Keratinocyte (primary cell): ENCODE measurements at regions not wholly inside any gene's neighbourhood (a gene's known extent, or its start where the extent isn't known, plus 50 kb on each side); places are given as distances from the start of the nearest gene placed in this dataset.

Experiments used
- DNase-seq: peaks from one replicate; pipeline ENCODE4 v3.0.0-alpha.2; 2011; ENCODE audit warnings: low read depth, missing footprints, low spot score
- FAIRE-seq: peaks from 2 replicates; lab custom pipeline; 2011; peaks lifted over from hg19 to GRCh38; lab: Jason Lieb, UNC
- H2AFZ ChIP-seq: 2 replicates; pipeline ENCODE4 v1.6.0; 2012; ENCODE audit warnings: low read length, control low read depth, inconsistent platforms; ENCODE audit not compliant: control insufficient read depth
- H3K27ac ChIP-seq: 2 replicates; pipeline ENCODE4 v1.5.1; 2011; ENCODE audit warnings: low read length; ENCODE audit not compliant: control insufficient read depth, insufficient read depth
- H3K27me3 ChIP-seq: 3 replicates; pipeline ENCODE4 v1.6.0; 2011; ENCODE audit warnings: low read length; ENCODE audit not compliant: control insufficient read depth, insufficient read depth; ENCODE audit errors: extremely low read depth
- H3K36me3 ChIP-seq, 2 experiments: 2 replicates in 1 of 2; 3 replicates in 1 of 2; pipeline ENCODE4 v1.5.1; 2011; ENCODE audit warnings: low read length in 2 of 2, mild to moderate bottlenecking in 1 of 2; ENCODE audit not compliant: control insufficient read depth in 2 of 2, insufficient read depth in 2 of 2; ENCODE audit errors: extremely low read depth in 1 of 2
- H3K4me1 ChIP-seq: 3 replicates; pipeline ENCODE4 v1.5.1; 2011; ENCODE audit warnings: low read length; ENCODE audit not compliant: control insufficient read depth, insufficient read depth; ENCODE audit errors: extremely low read depth
- H3K4me2 ChIP-seq: 3 replicates; pipeline ENCODE4 v1.6.0; 2011; ENCODE audit warnings: low read depth, low read length; ENCODE audit not compliant: control insufficient read depth, insufficient read depth; ENCODE audit errors: extremely low read depth
- H3K4me3 ChIP-seq, 3 experiments: fragments of 200-600 bp in 1 of 3; sonication (generic) in 1 of 3; 2 replicates in 2 of 3; 3 replicates in 1 of 3; pipeline ENCODE4 v1.5.1; 2011 to 2016; ENCODE audit warnings: low read length in 3 of 3, mild to moderate bottlenecking in 3 of 3, control low read depth in 2 of 3, inconsistent platforms in 1 of 3, low read depth in 1 of 3, mixed read lengths in 1 of 3, mixed run types in 1 of 3, moderate library complexity in 1 of 3; ENCODE audit not compliant: control insufficient read depth in 2 of 3, insufficient read depth in 2 of 3; ENCODE audit errors: extremely low read depth in 1 of 3
- H3K79me2 ChIP-seq: 2 replicates; pipeline ENCODE4 v1.6.0; 2012; ENCODE audit warnings: low read length; ENCODE audit not compliant: control insufficient read depth, insufficient read depth
- H3K9ac ChIP-seq: 3 replicates; pipeline ENCODE4 v1.6.0; 2011; ENCODE audit warnings: low read length; ENCODE audit not compliant: control insufficient read depth, insufficient read depth; ENCODE audit errors: extremely low read depth
- H3K9me1 ChIP-seq: 3 replicates; pipeline ENCODE4 v1.6.0; 2011; ENCODE audit warnings: low read length; ENCODE audit not compliant: control insufficient read depth, insufficient read depth; ENCODE audit errors: extremely low read depth
- H3K9me3 ChIP-seq: 2 replicates; pipeline ENCODE4 v1.5.1; 2012; ENCODE audit warnings: low read depth, low read length; ENCODE audit not compliant: control insufficient read depth
- H4K20me1 ChIP-seq: 3 replicates; pipeline ENCODE4 v1.6.0; 2011; ENCODE audit warnings: low read length; ENCODE audit not compliant: control insufficient read depth, insufficient read depth; ENCODE audit errors: extremely low read depth
- EZH2 ChIP-seq: IDR thresholded peaks from one replicate; pipeline ENCODE4 v1.6.1; 2012; ENCODE audit warnings: inconsistent platforms, mild to moderate bottlenecking, low read length, moderate library complexity
- dilution Hi-C: fragments of 300-500 bp; cut with MboI; formaldehyde crosslinking; loops from one replicate; pipeline ENCODE4 v1.7.0; 2020; ENCODE audit warnings: low sequenced_read_pairs; ENCODE audit not compliant: extremely low pct_ligation_motif_present
- TF ChIP-seq, protein P1 (sequence below), 3 experiments: IDR thresholded peaks in 1 of 3; conservative IDR thresholded peaks in 1 of 3; optimal IDR thresholded peaks in 1 of 3; 2 replicates in 2 of 3; 3 replicates in 1 of 3; pipeline versions ENCODE3 to v1.5.1; 2011; ENCODE audit warnings: low read length in 3 of 3, mild to moderate bottlenecking in 3 of 3, moderate library complexity in 2 of 3, control low read depth in 1 of 3, inconsistent platforms in 1 of 3; ENCODE audit not compliant: insufficient read depth in 2 of 3; ENCODE audit errors: extremely low read depth in 1 of 3

DNA sequence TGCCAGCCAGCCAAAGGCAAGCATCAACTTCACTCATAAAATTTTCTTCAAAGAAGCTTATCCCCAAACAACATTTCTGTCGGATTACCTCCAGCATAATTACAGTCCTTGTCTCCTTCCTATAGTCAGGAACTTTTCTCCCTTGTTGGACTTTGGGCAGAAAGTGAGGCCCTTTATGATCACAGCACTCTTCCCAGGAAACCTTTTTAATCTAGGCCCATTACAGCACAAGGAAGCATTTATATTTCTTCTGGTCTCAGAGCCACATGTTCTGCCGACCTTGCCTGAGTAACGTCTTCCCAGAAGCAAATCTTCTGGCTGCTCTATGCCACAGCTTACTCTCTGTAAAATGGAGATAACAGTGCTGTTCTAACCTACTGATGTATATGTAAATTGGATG, 437.2 kb upstream of the SLC35B3 start:
- H3K36me3 ChIP-seq: no peaks in the 10 kb centered on the region
- dilution Hi-C loops: no loop called here
- H3K9ac ChIP-seq: no peak overlapping the region
- H3K9me1 ChIP-seq: no peaks in the 10 kb centered on the region
- DNase-seq (no peak), FAIRE-seq (no peak)
- H3K27me3 ChIP-seq: no peaks in the 10 kb centered on the region
- H3K9me3 ChIP-seq: no peaks in the 10 kb centered on the region
- H4K20me1 ChIP-seq: no peaks in the 10 kb centered on the region
- H3K4me3 ChIP-seq: no peak overlapping the region
- no peaks in the 10 kb centered on the region for H3K4me1 ChIP-seq
- no peak overlapping the region for H3K27ac ChIP-seq
- H2AFZ ChIP-seq: no peak overlapping the region
- no peak overlapping the region for H3K4me2 ChIP-seq
- H3K79me2 ChIP-seq: no peaks in the 10 kb centered on the region
- TF ChIP-seq, protein P1, sequence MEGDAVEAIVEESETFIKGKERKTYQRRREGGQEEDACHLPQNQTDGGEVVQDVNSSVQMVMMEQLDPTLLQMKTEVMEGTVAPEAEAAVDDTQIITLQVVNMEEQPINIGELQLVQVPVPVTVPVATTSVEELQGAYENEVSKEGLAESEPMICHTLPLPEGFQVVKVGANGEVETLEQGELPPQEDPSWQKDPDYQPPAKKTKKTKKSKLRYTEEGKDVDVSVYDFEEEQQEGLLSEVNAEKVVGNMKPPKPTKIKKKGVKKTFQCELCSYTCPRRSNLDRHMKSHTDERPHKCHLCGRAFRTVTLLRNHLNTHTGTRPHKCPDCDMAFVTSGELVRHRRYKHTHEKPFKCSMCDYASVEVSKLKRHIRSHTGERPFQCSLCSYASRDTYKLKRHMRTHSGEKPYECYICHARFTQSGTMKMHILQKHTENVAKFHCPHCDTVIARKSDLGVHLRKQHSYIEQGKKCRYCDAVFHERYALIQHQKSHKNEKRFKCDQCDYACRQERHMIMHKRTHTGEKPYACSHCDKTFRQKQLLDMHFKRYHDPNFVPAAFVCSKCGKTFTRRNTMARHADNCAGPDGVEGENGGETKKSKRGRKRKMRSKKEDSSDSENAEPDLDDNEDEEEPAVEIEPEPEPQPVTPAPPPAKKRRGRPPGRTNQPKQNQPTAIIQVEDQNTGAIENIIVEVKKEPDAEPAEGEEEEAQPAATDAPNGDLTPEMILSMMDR (optimal IDR thresholded peaks at IDR 0.05 in 1 of 3, IDR thresholded peaks at IDR 0.05 in 1 of 3, conservative IDR thresholded peaks at IDR 0.05 in 1 of 3; ENCODE audit: extremely low read depth in 1 of 3, insufficient read depth in 2 of 3, low read length in 3 of 3): no peak
- TF ChIP-seq EZH2: no peak

DNA sequence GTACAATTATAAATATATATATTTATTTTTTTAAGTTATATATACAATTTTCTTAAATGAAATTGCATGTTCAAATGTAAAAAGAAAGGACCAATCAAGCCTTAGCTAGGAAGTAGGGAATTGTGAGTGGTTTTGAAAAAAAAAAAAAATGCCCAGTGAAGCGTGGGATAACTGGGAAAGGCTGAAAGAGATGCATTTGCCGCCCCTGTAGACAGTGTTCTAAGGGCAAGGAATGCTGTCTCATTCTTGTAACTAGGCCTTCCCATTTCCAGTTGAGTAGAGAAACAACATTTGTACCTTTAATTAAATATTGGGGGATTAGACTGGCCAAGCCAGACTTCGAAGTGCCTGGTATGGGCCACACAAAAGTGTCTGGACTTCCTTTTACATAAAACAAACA, 430.1 kb upstream of the SLC35B3 start:
- no peak for DNase-seq
- no peak overlapping the region for H3K27ac ChIP-seq
- H3K9me1 ChIP-seq: no peaks in the 10 kb centered on the region
- H4K20me1 ChIP-seq: no peaks in the 10 kb centered on the region
- H3K9ac ChIP-seq: no peak overlapping the region
- H3K27me3 ChIP-seq: no peaks in the 10 kb centered on the region
- no peaks in the 10 kb centered on the region for H3K4me1 ChIP-seq
- no peak for FAIRE-seq
- no peak overlapping the region for H3K4me2 ChIP-seq
- dilution Hi-C loops: no loop called here
- TF ChIP-seq, protein P1 (optimal IDR thresholded peaks at IDR 0.05 in 1 of 3, IDR thresholded peaks at IDR 0.05 in 1 of 3, conservative IDR thresholded peaks at IDR 0.05 in 1 of 3; ENCODE audit: extremely low read depth in 1 of 3, insufficient read depth in 2 of 3, low read length in 3 of 3): no peak
- TF ChIP-seq EZH2: no peak
- no peak overlapping the region for H2AFZ ChIP-seq
- H3K79me2 ChIP-seq: no peaks in the 10 kb centered on the region
- H3K4me3 ChIP-seq: no peak overlapping the region
- no peaks in the 10 kb centered on the region for H3K9me3 ChIP-seq
- no peaks in the 10 kb centered on the region for H3K36me3 ChIP-seq
